Upper lobe of left lung (tissue), 6 donors: ENCODE measurements at regions not wholly inside any gene's neighbourhood (a gene's known extent, or its start where the extent isn't known, plus 50 kb on each side); places are given as distances from the start of the nearest gene placed in this dataset.
"Not testable (repeated sequence)": the region's sequence is repeated elsewhere in the genome, so short reads cannot be mapped to it uniquely, and the experiment has no call there.

Source experiments
- ATAC-seq, 2 donors: fragments of 200-7000 bp; cut with Tn5 transposase; one replicate each; pipeline ENCODE4 v1.9.1; 2022; ENCODE audit warnings: mild to moderate bottlenecking in 2 of 2, moderate library complexity in 2 of 2; ENCODE audit not compliant: low FRiP score in 2 of 2
- DNase-seq, 2 donors: peaks; one replicate each; pipeline ENCODE4 v3.0.0-alpha.2; 2019 to 2020
- H3K27ac ChIP-seq, 4 donors: fragments of 200-600 bp; sonication (generic); one replicate each; pipeline ENCODE4 v1.5.1; 2016 to 2019
- H3K27me3 ChIP-seq, 4 donors: fragments of 200-600 bp; sonication (generic); one replicate each; pipeline ENCODE4 v1.5.1; 2017 to 2019
- H3K36me3 ChIP-seq, 4 donors: fragments of 200-600 bp; sonication (generic); one replicate each; pipeline ENCODE4 v1.5.1; 2016 to 2019
- H3K4me1 ChIP-seq, 4 donors: fragments of 200-600 bp; sonication (generic); one replicate each; pipeline ENCODE4 v1.5.1; 2018 to 2019
- H3K4me3 ChIP-seq, 4 donors: fragments of 200-600 bp; sonication (generic); one replicate each; pipeline ENCODE4 v1.5.1; 2017 to 2019; ENCODE audit warnings: mild to moderate bottlenecking in 2 of 4, moderate library complexity in 1 of 4
- H3K9me3 ChIP-seq, 4 donors: fragments of 200-600 bp; sonication (generic); one replicate each; pipeline ENCODE4 v1.5.1; 2018 to 2019
- CTCF ChIP-seq, 6 experiments: fragments of 450-650 bp in 4 of 6; fragments of 200-600 bp in 2 of 6; sonication (generic) in 2 of 6; IDR thresholded peaks; one replicate each; pipeline ENCODE4 v1.5.1; 2016 to 2019; ENCODE audit warnings: antibody characterized with exemption in 6 of 6
- EP300 ChIP-seq, 4 donors: sonication (generic); formaldehyde crosslinking; IDR thresholded peaks; one replicate each; pipeline ENCODE4 v1.5.1; 2017; ENCODE audit warnings: antibody characterized with exemption in 4 of 4, control low read depth in 2 of 4
- POLR2A ChIP-seq, 4 donors: fragments of 450-650 bp; IDR thresholded peaks; one replicate each; pipeline ENCODE4 v1.5.1; 2016 to 2017; ENCODE audit warnings: antibody characterized with exemption in 4 of 4, mild to moderate bottlenecking in 2 of 4
- POLR2AphosphoS5 ChIP-seq, 2 donors: sonication (generic); formaldehyde crosslinking; IDR thresholded peaks; one replicate each; pipeline ENCODE4 v1.5.1; 2017; ENCODE audit warnings: antibody characterized with exemption in 2 of 2
- WGBS, 2 donors: methylation state at CpG; one replicate each; pipeline ENCODE4 v1.1.5; 2017 to 2018; 5-methylcytosine and 5-hydroxymethylcytosine counted together
- donor health status: DM: no; HTN: no; CAD: no; lungs with moderate emphysema.
- donor health status: DM: no; HTN: yes; CAD: no; lungs with severe emphysema.

GRCh38 chr11:42976636-42977217, 335.1 kb upstream of the API5 start:
- TF ChIP-seq POLR2A (IDR thresholded peaks at IDR 0.05) (no peak), CTCF (IDR thresholded peaks at IDR 0.05) (no peak), EP300 (IDR thresholded peaks at IDR 0.05) (no peak), POLR2AphosphoS5 (IDR thresholded peaks at IDR 0.05) (no peak)
- no peak for DNase-seq
- Histone ChIP-seq H3K4me1 (no peaks in the 10 kb centered on the region), H3K9me3 (no peaks in the 10 kb centered on the region), H3K27ac (no peak overlapping the region), H3K4me3 (no peak overlapping the region), H3K27me3 (no peaks in the 10 kb centered on the region), H3K36me3 (no peaks in the 10 kb centered on the region)
- 59% methylated on average over 1 of the region's 1 CpG for WGBS, 2 donors
- ATAC-seq = no peak

GRCh38 chr11:42992594-42992993, 319.2 kb upstream of the API5 start:
- H3K9me3 ChIP-seq = no peaks in the 10 kb centered on the region
- 47 to 55% methylated on average over 2 of the region's 2 CpGs for WGBS, 2 donors
- H3K36me3 ChIP-seq = no peaks in the 10 kb centered on the region
- TF ChIP-seq POLR2AphosphoS5 (IDR thresholded peaks at IDR 0.05) (no peak), CTCF (IDR thresholded peaks at IDR 0.05) (no peak), EP300 (IDR thresholded peaks at IDR 0.05) (no peak), POLR2A (IDR thresholded peaks at IDR 0.05) (no peak)
- no peak overlapping the region for H3K4me3 ChIP-seq
- DNase-seq = no peak
- H3K27me3 ChIP-seq = no peaks in the 10 kb centered on the region
- no peaks in the 10 kb centered on the region for H3K4me1 ChIP-seq
- H3K27ac ChIP-seq = no peak overlapping the region
- ATAC-seq = no peak

- Histone ChIP-seq H3K36me3 (no peaks in the 10 kb centered on the region), H3K27ac (no peak overlapping the region), H3K4me3 (no peak overlapping the region), H3K9me3 (no peaks in the 10 kb centered on the region), H3K27me3 (no peaks in the 10 kb centered on the region), H3K4me1 (no peaks in the 10 kb centered on the region)
- TF ChIP-seq POLR2A (IDR thresholded peaks at IDR 0.05) (no peak), POLR2AphosphoS5 (IDR thresholded peaks at IDR 0.05) (no peak), CTCF (IDR thresholded peaks at IDR 0.05) (no peak), EP300 (IDR thresholded peaks at IDR 0.05) (no peak)
- ATAC-seq = no peak
- no peak for DNase-seq
- 70 to 72% methylated on average over 9 of the region's 9 CpGs for WGBS, 2 donors
These were observed 315.1 kb upstream of the API5 start for GRCh38 chr11:42996421-42997307.

GRCh38 chr11:43004879-43005278, 306.9 kb upstream of the API5 start:
- not testable (repeated sequence) for H3K27ac ChIP-seq
- WGBS, 2 donors = 93 to 94% methylated on average over 7 to 10 of the region's 10 CpGs

GRCh38 chr11:43010042-43010441, 301.8 kb upstream of the API5 start:
- H3K27me3 ChIP-seq = no peaks in the 10 kb centered on the region
- no peak overlapping the region for H3K27ac ChIP-seq
- DNase-seq = no peak
- 31 to 38% methylated on average over 4 of the region's 4 CpGs for WGBS, 2 donors
- no peak overlapping the region for H3K4me3 ChIP-seq
- no peaks in the 10 kb centered on the region for H3K36me3 ChIP-seq
- H3K9me3 ChIP-seq = peaks cover 0 to 2% (median 0%) of the 10 kb centered on the region in 4 donors
- no peaks in the 10 kb centered on the region for H3K4me1 ChIP-seq
- no peak for ATAC-seq
- TF ChIP-seq EP300 (IDR thresholded peaks at IDR 0.05) (no peak), POLR2AphosphoS5 (IDR thresholded peaks at IDR 0.05) (no peak), CTCF (IDR thresholded peaks at IDR 0.05) (no peak), POLR2A (IDR thresholded peaks at IDR 0.05) (no peak)

More at GRCh38 chr11:43004879-43005278, 306.9 kb upstream of the API5 start:
- H3K4me3 ChIP-seq, ATAC-seq, H3K36me3 ChIP-seq, DNase-seq, H3K27me3 ChIP-seq, H3K4me1 ChIP-seq, H3K9me3 ChIP-seq: not testable (repeated sequence)
